K562 (cell line): ENCODE measurements at regions not wholly inside any gene's neighbourhood (a gene's known extent, or its start where the extent isn't known, plus 50 kb on each side); places are given as distances from the start of the nearest gene placed in this dataset.
A peak's percentile ranks its signal among the peaks of the same experiment; 100 is the strongest.

Experiments
- CBX3 ChIP-seq, 2 experiments: IDR thresholded peaks; 1 replicate in 1 of 2; 2 replicates in 1 of 2; pipeline ENCODE4 v1.6.1; 2012; ENCODE audit warnings: inconsistent platforms in 2 of 2, low read length in 2 of 2, borderline replicate concordance in 1 of 2, control low read depth in 1 of 2
- MIER1 ChIP-seq: fragments of 450-650 bp; IDR thresholded peaks from 2 replicates; pipeline ENCODE4 v1.6.1; 2016; ENCODE audit warnings: antibody characterized with exemption, mild to moderate bottlenecking, low read depth
- RBM25 ChIP-seq: fragments of 200-400 bp; formaldehyde crosslinking; IDR thresholded peaks from 2 replicates; pipeline ENCODE4 v1.6.1; 2018; ENCODE audit warnings: low read length, low read depth, moderate library complexity; ENCODE audit not compliant: severe bottlenecking
- SMARCA5 ChIP-seq: fragments of 450-650 bp; IDR thresholded peaks from 2 replicates; pipeline ENCODE4 v1.6.1; 2016
- SP2 ChIP-seq: IDR thresholded peaks from 2 replicates; pipeline ENCODE4 v1.6.1; 2011; ENCODE audit warnings: mild to moderate bottlenecking, low read depth, low read length, moderate library complexity; ENCODE audit not compliant: poor library complexity, severe bottlenecking; ENCODE audit errors: extremely low read depth
- TAL1 ChIP-seq: fragments of 450-650 bp; IDR thresholded peaks from 2 replicates; pipeline ENCODE4 v1.6.1; 2016; ENCODE audit warnings: mild to moderate bottlenecking
- TCF7 ChIP-seq: sonication (generic); IDR thresholded peaks from 2 replicates; pipeline ENCODE4 v1.6.1; 2016; ENCODE audit warnings: antibody characterized with exemption, borderline replicate concordance
- TRIM28 ChIP-seq: fragments of 450-650 bp; IDR thresholded peaks from 2 replicates; pipeline ENCODE4 v1.6.1; 2017
- ZNF707 ChIP-seq: fragments of 250-450 bp; sonication (Bioruptor Pico); conservative IDR thresholded peaks from 2 replicates; pipeline ENCODE4 v1.8.0; 2022; ENCODE audit warnings: inconsistent platforms, mild to moderate bottlenecking, moderate library complexity
- TF ChIP-seq, protein P1 (sequence below): sonication (generic); formaldehyde crosslinking; IDR thresholded peaks from 2 replicates; pipeline ENCODE4 v1.5.0; 2020; ENCODE audit warnings: missing genetic modification reagents
- TF ChIP-seq, protein P2 (sequence below): sonication (generic); formaldehyde crosslinking; IDR thresholded peaks from 2 replicates; pipeline ENCODE4 v1.8.1; 2022; ENCODE audit warnings: missing genetic modification reagents
- TF ChIP-seq, protein P3 (sequence below): fragments of 250-450 bp; sonication (Bioruptor Pico); IDR thresholded peaks from 2 replicates; pipeline ENCODE4 v1.8.0; 2021; ENCODE audit warnings: mild to moderate bottlenecking, moderate library complexity

DNA sequence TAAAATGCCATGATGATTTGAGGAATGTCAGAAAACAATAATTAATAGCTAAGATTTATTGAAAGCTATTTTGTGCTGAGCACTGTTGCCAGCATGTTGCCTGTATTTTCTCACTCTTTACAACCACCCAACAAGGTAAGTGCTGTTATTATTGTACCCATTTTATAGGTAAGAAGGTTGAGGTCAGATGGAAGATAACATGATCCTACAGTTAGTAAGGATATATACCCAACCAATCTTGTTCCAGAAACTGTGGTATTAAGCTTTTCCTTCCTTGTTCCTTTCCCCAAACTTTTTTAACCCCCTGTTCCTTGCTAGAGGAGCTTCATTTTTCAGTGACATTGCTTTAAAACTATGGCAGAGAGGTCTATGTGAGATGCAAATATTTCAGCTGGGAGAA lies 738.0 kb upstream of the ZEB2 start (continued):
- TF ChIP-seq CBX3 (IDR thresholded peaks at IDR 0.05; ENCODE audit: borderline replicate concordance in 1 of 2, low read length in 2 of 2) = 0 out of 3 replicates have a peak, but pooled peaks of 1 of the 2 experiments have one; percentile 41
- TF ChIP-seq, protein P1, sequence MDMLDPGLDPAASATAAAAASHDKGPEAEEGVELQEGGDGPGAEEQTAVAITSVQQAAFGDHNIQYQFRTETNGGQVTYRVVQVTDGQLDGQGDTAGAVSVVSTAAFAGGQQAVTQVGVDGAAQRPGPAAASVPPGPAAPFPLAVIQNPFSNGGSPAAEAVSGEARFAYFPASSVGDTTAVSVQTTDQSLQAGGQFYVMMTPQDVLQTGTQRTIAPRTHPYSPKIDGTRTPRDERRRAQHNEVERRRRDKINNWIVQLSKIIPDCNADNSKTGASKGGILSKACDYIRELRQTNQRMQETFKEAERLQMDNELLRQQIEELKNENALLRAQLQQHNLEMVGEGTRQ (CRISPR knock-in tag) = no peak
- TF ChIP-seq TRIM28 = no peak
- no peak for TF ChIP-seq MIER1
- TF ChIP-seq, protein P2, sequence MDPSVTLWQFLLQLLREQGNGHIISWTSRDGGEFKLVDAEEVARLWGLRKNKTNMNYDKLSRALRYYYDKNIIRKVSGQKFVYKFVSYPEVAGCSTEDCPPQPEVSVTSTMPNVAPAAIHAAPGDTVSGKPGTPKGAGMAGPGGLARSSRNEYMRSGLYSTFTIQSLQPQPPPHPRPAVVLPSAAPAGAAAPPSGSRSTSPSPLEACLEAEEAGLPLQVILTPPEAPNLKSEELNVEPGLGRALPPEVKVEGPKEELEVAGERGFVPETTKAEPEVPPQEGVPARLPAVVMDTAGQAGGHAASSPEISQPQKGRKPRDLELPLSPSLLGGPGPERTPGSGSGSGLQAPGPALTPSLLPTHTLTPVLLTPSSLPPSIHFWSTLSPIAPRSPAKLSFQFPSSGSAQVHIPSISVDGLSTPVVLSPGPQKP (CRISPR knock-in tag) = no peak
- TF ChIP-seq TCF7 = no peak
- peak; percentile 95 for TF ChIP-seq RBM25
- TF ChIP-seq TAL1 = no peak
- TF ChIP-seq ZNF707 = no peak
- TF ChIP-seq SP2 = no peak
- TF ChIP-seq, protein P3, sequence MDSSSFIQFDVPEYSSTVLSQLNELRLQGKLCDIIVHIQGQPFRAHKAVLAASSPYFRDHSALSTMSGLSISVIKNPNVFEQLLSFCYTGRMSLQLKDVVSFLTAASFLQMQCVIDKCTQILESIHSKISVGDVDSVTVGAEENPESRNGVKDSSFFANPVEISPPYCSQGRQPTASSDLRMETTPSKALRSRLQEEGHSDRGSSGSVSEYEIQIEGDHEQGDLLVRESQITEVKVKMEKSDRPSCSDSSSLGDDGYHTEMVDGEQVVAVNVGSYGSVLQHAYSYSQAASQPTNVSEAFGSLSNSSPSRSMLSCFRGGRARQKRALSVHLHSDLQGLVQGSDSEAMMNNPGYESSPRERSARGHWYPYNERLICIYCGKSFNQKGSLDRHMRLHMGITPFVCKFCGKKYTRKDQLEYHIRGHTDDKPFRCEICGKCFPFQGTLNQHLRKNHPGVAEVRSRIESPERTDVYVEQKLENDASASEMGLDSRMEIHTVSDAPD (CRISPR knock-in tag) = no peak
- peak; percentile 42; the same call in 1 of the 2 replicates for TF ChIP-seq SMARCA5
